Osteocyte (in vitro differentiated cells): ENCODE measurements at regions not wholly inside any gene's neighbourhood (a gene's known extent, or its start where the extent isn't known, plus 50 kb on each side); places are given as distances from the start of the nearest gene placed in this dataset.

Source experiments
- DNase-seq: peaks from one replicate; pipeline ENCODE4 v3.0.0; 2021; ENCODE audit warnings: mixed read lengths; ENCODE audit not compliant: unreplicated experiment; ENCODE audit errors: extremely low spot score
- H3K27ac Mint-ChIP-seq: one replicate; pipeline ENCODE4 v1.8.0; 2021; ENCODE audit warnings: mild to moderate bottlenecking, mixed read lengths; ENCODE audit not compliant: unreplicated experiment
- H3K27me3 Mint-ChIP-seq: one replicate; pipeline ENCODE4 v1.8.0; 2021; ENCODE audit warnings: mixed read lengths; ENCODE audit not compliant: unreplicated experiment
- H3K36me3 Mint-ChIP-seq: one replicate; pipeline ENCODE4 v1.8.0; 2021; ENCODE audit warnings: mixed read lengths; ENCODE audit not compliant: unreplicated experiment
- H3K4me1 Mint-ChIP-seq: one replicate; pipeline ENCODE4 v1.8.0; 2021; ENCODE audit warnings: mixed read lengths; ENCODE audit not compliant: unreplicated experiment
- H3K4me3 Mint-ChIP-seq: one replicate; pipeline ENCODE4 v1.8.0; 2021; ENCODE audit warnings: mild to moderate bottlenecking, moderate library complexity, mixed read lengths; ENCODE audit not compliant: unreplicated experiment
- H3K9me3 Mint-ChIP-seq: one replicate; pipeline ENCODE4 v1.8.0; 2021; ENCODE audit warnings: mixed read lengths; ENCODE audit not compliant: unreplicated experiment
- CTCF ChIP-seq: fragments of 200-600 bp; sonication (generic); IDR thresholded peaks from 2 replicates; pipeline ENCODE4 v1.5.0; 2021; ENCODE audit warnings: antibody characterized with exemption, mild to moderate bottlenecking, moderate library complexity

- H3K4me3 Mint-ChIP-seq, result no peak overlapping the region
Measured at GRCh38 chr12:63036216-63036973, 101.4 kb upstream of the PPM1H start.

GRCh38 chr12:63034601-63035000, 99.7 kb upstream of the PPM1H start:
- Mint-ChIP-seq H3K27ac (no peak overlapping the region), H3K27me3 (no peaks in the 10 kb centered on the region), H3K36me3 (no peaks in the 10 kb centered on the region), H3K4me3 (no peak overlapping the region), H3K4me1 (no peaks in the 10 kb centered on the region), H3K9me3 (peaks cover 9% of the 10 kb centered on the region)
- DNase-seq, result no peak
- no peak for TF ChIP-seq CTCF

More at GRCh38 chr12:63036216-63036973, 101.4 kb upstream of the PPM1H start:
- H3K9me3 Mint-ChIP-seq, result peaks cover 9% of the 10 kb centered on the region
- no peak for DNase-seq
- H3K27me3 Mint-ChIP-seq, result no peaks in the 10 kb centered on the region
- H3K36me3 Mint-ChIP-seq, result no peaks in the 10 kb centered on the region
- H3K27ac Mint-ChIP-seq, result no peak overlapping the region
- TF ChIP-seq CTCF, result no peak
- H3K4me1 Mint-ChIP-seq, result no peaks in the 10 kb centered on the region

- Mint-ChIP-seq H3K4me3 (no peak overlapping the region), H3K36me3 (no peaks in the 10 kb centered on the region), H3K27me3 (no peaks in the 10 kb centered on the region), H3K9me3 (peaks cover 9% of the 10 kb centered on the region), H3K27ac (no peak overlapping the region), H3K4me1 (peaks cover 2% of the 10 kb centered on the region)
- no peak for TF ChIP-seq CTCF
- no peak for DNase-seq
Measured at GRCh38 chr12:63029676-63030075, 94.7 kb upstream of the PPM1H start.

- no peak for TF ChIP-seq CTCF
- Mint-ChIP-seq H3K27me3 (no peaks in the 10 kb centered on the region), H3K4me3 (no peak overlapping the region), H3K9me3 (peaks cover 9% of the 10 kb centered on the region), H3K27ac (no peak overlapping the region), H3K36me3 (no peaks in the 10 kb centered on the region), H3K4me1 (peaks cover 2% of the 10 kb centered on the region)
- no peak for DNase-seq
Measured at GRCh38 chr12:63028951-63029350, 94.0 kb upstream of the PPM1H start.

- no peak for TF ChIP-seq CTCF
- H3K36me3 Mint-ChIP-seq, result no peaks in the 10 kb centered on the region
- no peaks in the 10 kb centered on the region for H3K9me3 Mint-ChIP-seq
- no peak for DNase-seq
- no peak overlapping the region for H3K4me3 Mint-ChIP-seq
- no peak overlapping the region for H3K27ac Mint-ChIP-seq
- H3K27me3 Mint-ChIP-seq, result no peaks in the 10 kb centered on the region
- peaks cover 18% of the 10 kb centered on the region for H3K4me1 Mint-ChIP-seq
Measured at GRCh38 chr12:63025116-63025515, 90.2 kb upstream of the PPM1H start.
